AG20443 (cell line): ENCODE measurements at regions not wholly inside any gene's neighbourhood (a gene's known extent, or its start where the extent isn't known, plus 50 kb on each side); places are given as distances from the start of the nearest gene placed in this dataset.
A peak's percentile ranks its signal among the peaks of the same experiment; 100 is the strongest.

Experiments used
- DNase-seq: peaks from one replicate; pipeline ENCODE4 v3.0.0; 2012; ENCODE audit warnings: low spot score, mixed read lengths

DNA sequence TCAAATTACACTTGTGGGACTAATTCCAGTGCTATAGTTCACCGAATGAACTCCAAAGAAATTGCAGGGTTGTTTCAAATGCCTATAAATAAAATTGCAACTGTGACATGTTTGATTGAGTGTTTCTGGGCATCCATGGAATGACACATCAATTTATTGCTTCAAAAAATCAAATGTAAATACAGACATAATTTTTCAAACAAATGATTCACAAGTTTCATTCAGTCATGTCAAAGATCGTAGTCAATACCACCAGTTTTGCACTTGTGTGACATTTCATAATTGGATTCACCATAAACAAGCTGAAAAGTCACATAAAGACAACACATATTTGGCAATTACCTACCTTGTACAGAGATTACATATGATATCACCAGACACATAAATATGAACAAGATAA, 350.8 kb downstream of the CDH2 start:
- DNase-seq: no peak

- no peak for DNase-seq
These were observed 351.2 kb downstream of the CDH2 start for GRCh38 chr18:27825689-27826088.

DNA sequence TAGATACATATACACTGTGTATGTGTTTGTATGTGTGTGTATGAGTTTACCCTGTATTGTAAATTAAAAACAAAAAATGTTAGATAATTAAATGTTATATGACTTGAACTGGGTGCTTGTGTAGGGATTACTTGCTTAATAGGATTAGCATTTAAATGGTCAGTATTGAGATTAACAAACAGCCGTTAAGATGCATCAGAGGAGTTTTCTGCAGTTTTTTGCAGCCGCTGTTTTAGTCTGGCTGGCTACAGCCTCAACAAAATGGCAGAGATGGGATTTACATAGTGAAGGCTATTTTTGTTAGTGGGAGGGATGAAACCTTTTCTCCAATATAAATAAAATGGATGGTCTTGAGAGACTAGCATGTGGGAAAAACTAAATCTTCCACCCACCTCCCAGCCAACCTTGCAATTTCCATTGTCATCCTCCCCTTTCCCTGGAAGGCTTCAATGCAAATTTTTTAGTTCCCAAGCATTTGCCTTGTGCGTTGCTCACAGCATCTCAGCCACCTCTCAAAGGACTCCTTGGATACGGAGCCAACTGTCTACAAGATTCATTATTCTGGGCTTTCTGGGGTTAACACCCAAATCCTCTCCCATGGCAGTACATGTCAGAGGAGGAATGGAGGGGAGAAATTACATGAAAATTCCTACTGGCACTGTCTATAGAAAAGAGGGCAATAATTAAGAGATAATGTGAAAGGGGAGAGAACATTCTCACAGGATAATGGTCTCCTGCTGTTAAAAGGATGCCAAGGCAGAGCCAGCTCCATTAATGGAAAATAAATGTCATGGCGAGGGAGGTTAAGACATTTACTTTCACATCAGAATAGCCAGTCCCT, 351.9 kb downstream of the CDH2 start:
- DNase-seq: no peak

DNA sequence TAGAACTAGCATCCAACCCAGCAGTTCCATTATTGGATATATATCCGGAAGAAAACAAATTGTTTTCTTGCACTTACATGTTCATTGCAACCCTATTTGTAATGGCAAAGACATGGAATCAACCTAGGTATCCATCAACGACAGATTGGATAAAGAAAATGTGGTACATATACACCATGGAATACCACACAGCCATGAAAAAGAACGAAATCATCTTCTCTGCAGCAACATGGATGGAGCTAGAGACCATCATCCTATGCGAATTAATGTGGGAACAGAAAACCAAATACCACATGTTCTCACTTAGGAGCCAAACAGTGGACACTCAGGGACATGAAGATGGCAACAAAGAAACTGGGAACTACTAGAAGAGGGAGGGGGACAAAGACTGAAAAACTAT, 352.7 kb downstream of the CDH2 start:
- DNase-seq: no peak

- no peak for DNase-seq
These were observed 353.9 kb downstream of the CDH2 start for GRCh38 chr18:27823053-27823452.

GRCh38 chr18:27808683-27809082, 368.2 kb downstream of the CDH2 start:
- no peak for DNase-seq

GRCh38 chr18:27803957-27804356, 373.0 kb downstream of the CDH2 start:
- no peak for DNase-seq

- DNase-seq: no peak
These were observed 379.4 kb downstream of the CDH2 start for GRCh38 chr18:27797484-27797883.

GRCh38 chr18:27794181-27794926, 382.6 kb downstream of the CDH2 start:
- no peak for DNase-seq

DNA sequence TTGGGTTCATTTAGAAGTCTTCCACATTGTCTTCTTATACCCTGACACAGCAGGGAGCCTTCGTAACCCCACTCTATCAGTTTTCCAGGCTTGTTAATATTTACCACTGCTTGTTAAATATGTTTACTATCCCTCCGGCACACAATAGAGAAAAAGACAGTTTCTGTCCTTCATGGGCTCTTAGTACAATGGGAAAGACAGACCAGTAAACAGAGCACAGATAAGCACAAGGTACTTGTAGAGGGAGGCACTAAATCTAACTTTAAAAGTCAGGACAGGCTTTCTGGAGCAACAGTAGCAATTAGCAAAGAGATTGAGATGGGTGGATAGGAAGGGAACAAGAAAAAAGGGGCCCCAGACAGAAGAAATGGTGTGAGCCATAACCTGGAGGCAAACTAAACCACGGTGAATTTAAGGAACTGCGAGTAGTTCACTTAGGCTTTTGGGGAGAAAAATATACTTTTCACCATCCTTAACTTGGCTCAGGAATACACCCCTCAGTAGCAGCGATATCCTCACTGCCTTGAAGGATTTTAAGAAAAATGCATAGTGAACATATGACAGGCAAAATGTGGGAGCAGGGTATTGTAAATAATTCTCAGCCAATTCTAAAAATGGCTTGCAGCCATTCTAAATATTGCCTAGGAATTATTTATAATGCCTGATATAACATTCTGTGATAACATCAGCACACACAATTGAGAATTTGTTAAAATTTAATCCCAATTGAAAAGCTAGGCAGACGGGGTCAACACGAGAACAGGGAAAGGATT, 383.7 kb downstream of the CDH2 start:
- no peak for DNase-seq

DNA sequence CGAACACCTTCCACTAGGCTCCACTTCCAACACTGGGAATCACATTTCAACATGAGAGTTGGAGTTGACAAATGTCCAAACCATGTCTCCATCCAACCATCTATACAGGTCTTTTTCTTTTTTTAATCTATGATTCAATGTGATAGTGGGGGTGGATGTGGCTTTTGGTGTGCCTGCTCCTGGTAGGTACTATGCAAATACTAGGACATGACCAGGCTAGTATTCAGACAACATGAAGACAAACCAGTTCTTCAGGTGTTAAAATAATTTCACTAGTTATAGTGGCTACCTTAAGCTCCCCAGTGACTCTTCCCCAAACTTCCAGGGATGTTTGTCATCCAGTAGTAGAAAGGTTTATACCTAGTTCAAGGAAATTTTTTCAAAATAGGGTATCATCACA, 387.5 kb downstream of the CDH2 start:
- DNase-seq: no peak

- no peak for DNase-seq
These were observed 389.4 kb downstream of the CDH2 start for GRCh38 chr18:27787547-27787946.

DNA sequence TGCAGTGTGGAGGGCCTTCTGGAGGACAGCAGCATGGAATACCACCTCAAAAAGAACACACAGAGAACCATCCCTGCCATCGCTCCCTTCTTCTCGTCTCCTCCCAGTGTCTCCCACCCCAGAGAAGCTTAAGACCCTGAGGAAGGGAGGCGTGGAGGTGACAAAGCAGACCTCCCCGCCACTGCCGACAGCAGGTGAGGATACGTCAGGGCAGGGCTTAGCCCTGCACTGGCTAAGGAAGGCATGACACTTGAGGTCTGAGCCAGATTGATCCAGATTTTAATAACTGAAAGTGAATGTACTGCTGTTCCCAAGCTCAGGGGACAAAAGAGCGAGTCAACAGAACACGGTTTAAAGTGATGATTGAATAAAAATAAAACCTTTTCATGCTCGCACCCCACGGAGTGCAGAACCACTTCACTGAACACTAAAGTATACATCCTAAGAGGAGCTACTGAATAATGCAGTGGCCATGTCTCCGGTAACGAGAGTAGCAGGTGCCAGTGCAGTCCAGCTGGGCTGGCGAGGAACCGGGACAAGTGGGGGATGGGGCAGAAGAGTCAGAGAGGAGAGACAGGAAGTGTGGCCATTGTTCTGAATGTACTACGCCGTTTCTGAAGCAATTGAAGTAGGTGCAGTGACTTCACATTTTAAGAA, 391.0 kb downstream of the CDH2 start:
- DNase-seq: no peak

DNA sequence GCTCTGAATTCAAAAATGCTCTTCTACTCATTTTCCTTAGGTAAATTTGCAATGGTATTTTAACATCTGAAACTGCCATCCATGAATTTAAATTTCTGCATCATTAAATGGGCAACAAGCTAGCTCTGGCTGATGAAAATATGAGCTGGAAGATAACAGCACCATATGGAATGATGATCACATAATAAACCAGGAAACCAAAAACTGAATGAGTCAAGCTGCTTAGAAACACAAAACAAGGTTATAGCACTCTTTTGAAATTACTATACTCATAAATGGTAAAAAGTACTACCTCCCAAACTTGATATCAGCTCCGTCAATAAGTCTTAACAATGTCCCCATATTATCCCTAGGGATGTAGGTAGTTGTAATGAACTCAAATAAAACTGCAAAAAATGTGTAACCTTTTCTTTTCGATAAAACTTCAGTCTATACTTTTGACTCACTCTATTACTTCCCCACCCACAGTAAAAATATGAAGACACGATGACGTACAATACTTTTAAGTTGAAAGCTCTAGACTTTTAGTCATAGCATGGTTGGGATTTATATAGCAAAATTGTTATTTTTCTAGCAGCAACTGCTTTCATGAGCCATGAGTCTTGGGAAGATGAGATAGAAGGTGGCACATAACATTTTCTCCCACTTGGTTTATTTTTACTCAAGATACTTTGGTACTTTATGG, 396.7 kb downstream of the CDH2 start:
- DNase-seq: no peak

- DNase-seq: no peak
These were observed 398.0 kb downstream of the CDH2 start for GRCh38 chr18:27778925-27779324.

GRCh38 chr18:27778441-27778840, 398.5 kb downstream of the CDH2 start:
- peak; percentile 12 for DNase-seq

- no peak for DNase-seq
These were observed 404.8 kb downstream of the CDH2 start for GRCh38 chr18:27772081-27772480.

DNA sequence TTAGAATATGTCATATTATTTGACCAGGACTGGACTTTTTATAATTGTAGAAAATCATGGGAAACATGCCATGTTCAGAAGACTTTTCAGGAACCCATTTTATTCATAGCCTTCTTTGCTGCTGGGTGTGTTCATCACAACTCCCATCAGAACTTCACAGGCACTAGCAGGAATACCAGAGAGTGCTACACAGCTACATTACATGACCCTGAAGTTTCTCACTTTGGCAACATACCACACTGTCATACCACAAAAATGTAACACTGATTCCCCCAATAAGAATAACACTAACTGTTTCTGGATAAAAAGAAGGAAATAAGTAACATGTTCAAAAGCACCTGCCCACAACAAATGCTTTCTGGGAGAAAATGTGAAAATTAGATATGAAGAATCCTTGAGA, 405.4 kb downstream of the CDH2 start:
- no peak for DNase-seq

GRCh38 chr18:27769152-27769551, 407.8 kb downstream of the CDH2 start:
- DNase-seq: no peak

GRCh38 chr18:27763936-27764335, 413.0 kb downstream of the CDH2 start:
- no peak for DNase-seq

DNA sequence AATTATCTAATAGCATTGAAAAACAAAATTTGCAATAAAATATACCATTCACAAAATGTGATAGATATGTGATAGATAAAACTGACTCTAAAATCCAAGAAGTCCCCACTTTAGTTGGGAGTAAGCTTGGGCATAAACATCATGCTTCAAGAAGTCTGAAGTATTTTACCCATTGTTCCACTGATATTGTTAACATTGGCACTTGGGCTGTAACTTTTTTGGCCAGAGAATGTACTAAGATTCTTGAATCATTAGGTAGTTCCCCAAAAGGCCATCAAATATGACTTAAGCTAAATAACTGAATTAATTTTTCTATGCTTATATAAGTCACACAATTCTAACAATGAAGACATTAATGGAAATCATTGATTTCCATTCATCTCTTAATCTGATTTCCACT, 413.6 kb downstream of the CDH2 start:
- DNase-seq: no peak

DNA sequence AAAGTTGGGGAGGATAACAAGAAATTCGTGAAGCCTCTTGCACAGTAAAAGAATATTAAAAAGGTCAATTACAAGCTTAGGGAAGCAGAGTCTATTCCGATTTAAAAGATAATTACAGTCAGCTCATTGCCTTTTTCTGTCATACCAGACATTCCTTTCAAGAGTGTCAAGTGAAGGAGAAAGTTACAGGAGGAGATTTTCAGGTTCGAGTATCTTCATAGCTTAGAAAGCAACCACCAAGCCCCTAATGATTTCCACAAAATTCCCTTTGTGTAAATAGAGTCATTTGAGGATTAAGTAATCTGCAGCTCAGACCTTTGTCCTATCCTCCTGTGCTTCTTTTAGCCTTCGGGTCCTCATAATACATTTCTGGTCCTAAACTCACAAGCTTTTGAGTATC, 414.9 kb downstream of the CDH2 start:
- DNase-seq: no peak
